IMR-90 (cell line): ENCODE measurements at regions not wholly inside any gene's neighbourhood (a gene's known extent, or its start where the extent isn't known, plus 50 kb on each side); places are given as distances from the start of the nearest gene placed in this dataset.

ENCODE experiments used
- ATAC-seq: fragments of 200-7000 bp; cut with Tn5 transposase; 2 replicates; pipeline ENCODE4 v1.9.1; 2020; ENCODE audit warnings: low read depth, mild to moderate bottlenecking, moderate library complexity
- BruUV-seq: library from RNA; stranded (reverse); fragments of 400-500 nt; replicated peaks from 2 replicates; lab custom pipeline; 2021; lab: Mats Ljungman, UMichigan
- CTCF ChIA-PET: fragments of 300-600 bp; formaldehyde crosslinking; extraction: SDS; loops from one replicate; lab custom pipeline; 2021; ENCODE audit warnings: antibody characterized with exemption; lab: Yijun Ruan, JAX
- POLR2A ChIA-PET: fragments of 300-600 bp; sonication (Branson Sonifier 250); formaldehyde crosslinking; loops from one replicate; lab custom pipeline; 2022; ENCODE audit warnings: antibody characterized with exemption; ENCODE audit not compliant: unreplicated experiment; lab: Charles Lee
- DNase-seq: peaks from one replicate; pipeline ENCODE4 v3.0.0; 2013
- H2AFZ ChIP-seq: replicated peaks from 2 replicates; pipeline ENCODE3; 2013; ENCODE audit warnings: low read length, mild to moderate bottlenecking; ENCODE audit not compliant: poor library complexity
- H2AK5ac ChIP-seq: 2 replicates; pipeline ENCODE4 v1.6.1; 2013; ENCODE audit warnings: low read depth, low read length, inconsistent platforms
- H2AK9ac ChIP-seq: replicated peaks from 2 replicates; pipeline ENCODE3; 2013; ENCODE audit warnings: mild to moderate bottlenecking, low read depth, low read length, moderate library complexity; ENCODE audit not compliant: poor library complexity
- H2BK120ac ChIP-seq: 2 replicates; pipeline ENCODE4 v1.6.1; 2013; ENCODE audit warnings: low read depth, low read length, inconsistent platforms
- H2BK15ac ChIP-seq: 3 replicates; pipeline ENCODE4 v1.6.1; 2013; ENCODE audit warnings: low read depth, low read length, inconsistent platforms
- H2BK20ac ChIP-seq: 2 replicates; pipeline ENCODE4 v1.6.1; 2013; ENCODE audit warnings: low read depth, mild to moderate bottlenecking, inconsistent platforms, low read length, moderate library complexity
- H2BK5ac ChIP-seq: 2 replicates; pipeline ENCODE4 v1.6.1; 2013; ENCODE audit warnings: mild to moderate bottlenecking, low read depth, low read length, inconsistent platforms; ENCODE audit not compliant: poor library complexity, severe bottlenecking
- H3K14ac ChIP-seq: replicated peaks from 2 replicates; pipeline ENCODE4 v1.6.1; 2013; ENCODE audit warnings: low read depth, low read length, inconsistent platforms
- H3K18ac ChIP-seq: 2 replicates; pipeline ENCODE4 v1.6.1; 2013; ENCODE audit warnings: low read depth, low read length, control low read depth
- H3K23ac ChIP-seq: 2 replicates; pipeline ENCODE4 v1.6.1; 2013; ENCODE audit warnings: low read depth, low read length, inconsistent platforms
- H3K27ac ChIP-seq: 2 replicates; pipeline ENCODE4 v1.5.1; 2013; ENCODE audit warnings: mild to moderate bottlenecking, control low read depth, low read length; ENCODE audit not compliant: insufficient read depth
- H3K27me3 ChIP-seq: 2 replicates; pipeline ENCODE4 v1.6.1; 2013; ENCODE audit warnings: low read length; ENCODE audit not compliant: control insufficient read depth, insufficient read depth
- H3K36me3 ChIP-seq: 2 replicates; pipeline ENCODE4 v1.6.1; 2013; ENCODE audit warnings: low read length, mixed read lengths; ENCODE audit not compliant: control insufficient read depth, insufficient read depth
- H3K4ac ChIP-seq: 2 replicates; pipeline ENCODE4 v1.6.1; 2013; ENCODE audit warnings: low read depth, low read length, inconsistent platforms
- H3K4me1 ChIP-seq: 2 replicates; pipeline ENCODE4 v1.6.1; 2013; ENCODE audit warnings: low read length, mixed read lengths; ENCODE audit not compliant: control insufficient read depth, insufficient read depth
- H3K4me2 ChIP-seq: 2 replicates; pipeline ENCODE4 v1.6.1; 2013; ENCODE audit warnings: low read depth, mild to moderate bottlenecking, control low read depth, low read length, moderate library complexity
- H3K4me3 ChIP-seq: 2 replicates; pipeline ENCODE4 v1.5.1; 2013; ENCODE audit warnings: low read depth, mild to moderate bottlenecking, control low read depth, low read length, moderate library complexity; ENCODE audit not compliant: insufficient read depth
- H3K56ac ChIP-seq: 2 replicates; pipeline ENCODE4 v1.6.1; 2013; ENCODE audit warnings: low read length, inconsistent platforms; ENCODE audit not compliant: insufficient read depth; ENCODE audit errors: extremely low read depth
- H3K79me1 ChIP-seq, 2 experiments: 2 replicates each; pipeline ENCODE4 v1.6.1; 2013; ENCODE audit warnings: low read length in 2 of 2, inconsistent platforms in 1 of 2, low read depth in 1 of 2
- H3K9ac ChIP-seq: 2 replicates; pipeline ENCODE4 v1.6.1; 2013; ENCODE audit warnings: low read depth, low read length, control low read depth
- H3K9me1 ChIP-seq: 2 replicates; pipeline ENCODE4 v1.6.1; 2013; ENCODE audit warnings: low read length, inconsistent platforms; ENCODE audit not compliant: insufficient read depth
- H3K9me3 ChIP-seq: 2 replicates; pipeline ENCODE4 v1.6.1; 2013; ENCODE audit warnings: low read length; ENCODE audit not compliant: control insufficient read depth, insufficient read depth
- H4K20me1 ChIP-seq: 2 replicates; pipeline ENCODE4 v1.6.1; 2013; ENCODE audit warnings: low read length, inconsistent platforms; ENCODE audit not compliant: insufficient read depth
- H4K5ac ChIP-seq: 2 replicates; pipeline ENCODE4 v1.6.1; 2013; ENCODE audit warnings: mild to moderate bottlenecking, low read depth, low read length, control low read depth
- H4K8ac ChIP-seq, 2 experiments: 2 replicates each; pipeline ENCODE4 v1.6.1; 2013; ENCODE audit warnings: low read depth in 2 of 2, low read length in 2 of 2, control low read depth in 1 of 2, inconsistent platforms in 1 of 2
- H4K91ac ChIP-seq: 2 replicates; pipeline ENCODE4 v1.6.1; 2013; ENCODE audit warnings: low read depth, low read length, inconsistent platforms; ENCODE audit not compliant: insufficient read depth
- FOS ChIP-seq: fragments of 150-350 bp; IDR thresholded peaks from 2 replicates; pipeline ENCODE4 v1.6.1; 2016; ENCODE audit warnings: low read depth, low read length
- NFE2L2 ChIP-seq: fragments of 150-350 bp; IDR thresholded peaks from 2 replicates; pipeline ENCODE4 v1.6.1; 2016; ENCODE audit warnings: low read depth, mild to moderate bottlenecking, low read length
- RFX5 ChIP-seq: IDR thresholded peaks from 2 replicates; pipeline ENCODE4 v1.8.0; 2012; ENCODE audit warnings: low read depth, mild to moderate bottlenecking, low read length, moderate library complexity
- WGBS, 2 experiments: methylation state at CpG; one replicate each; pipeline versions ENCODE4 v1.1.5 to v1.1.7; 2013; ENCODE audit warnings: missing lambda C conversion rate in 2 of 2; ENCODE audit not compliant: insufficient read length in 1 of 2; ENCODE audit errors: extremely low coverage in 2 of 2; 5-methylcytosine and 5-hydroxymethylcytosine counted together
- dilution Hi-C: fragments of 300-500 bp; cut with HindIII; formaldehyde crosslinking; loops from one replicate; pipeline ENCODE4 v1.14.3; 2018; ENCODE audit warnings: low sequenced_read_pairs; ENCODE audit not compliant: unreplicated experiment
- in situ Hi-C: fragments of 300-500 bp; cut with MboI; formaldehyde crosslinking; loops from 3 replicates; pipeline ENCODE4 v1.14.3; 2019; ENCODE audit warnings: low sequenced_read_pairs, inconsistent platforms, mixed read lengths
- intact Hi-C: fragments of 100-400 bp; cut with micrococcal nuclease; formaldehyde crosslinking; loops from 2 replicates; pipeline ENCODE4 v1.10.0; 2022

DNA sequence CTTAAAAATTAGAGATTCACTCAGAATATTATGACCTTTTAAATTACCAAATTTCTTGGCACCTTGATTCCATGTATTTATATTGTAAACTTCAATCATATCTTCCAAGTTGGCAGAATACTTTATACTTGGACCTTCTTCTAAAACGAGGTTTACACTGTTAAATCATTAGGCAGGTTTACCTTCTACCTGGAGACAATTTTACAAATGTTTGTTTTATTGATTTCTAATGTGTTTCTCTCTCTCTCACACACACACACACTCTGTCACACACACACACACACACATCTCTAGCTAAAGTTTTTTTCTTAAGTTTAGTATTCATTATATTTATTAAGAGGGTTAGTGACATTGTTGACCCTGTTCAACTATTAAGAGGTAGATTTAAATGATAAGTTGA, 1155.6 kb downstream of the NSUN3 start:
- H3K9ac ChIP-seq, result no peak overlapping the region
- POLR2A ChIA-PET, result no interaction called here
- intact Hi-C loops (no loop called here), in situ Hi-C loops (no loop called here), dilution Hi-C loops (no loop called here)
- no peak overlapping the region for H3K27ac ChIP-seq
- H2BK120ac ChIP-seq, result no peak overlapping the region
- H4K5ac ChIP-seq, result no peak overlapping the region
- no peaks in the 10 kb centered on the region for H3K79me1 ChIP-seq
- ATAC-seq (no peak), DNase-seq (no peak)
- H3K18ac ChIP-seq, result no peak overlapping the region
- BruUV-seq, result no TSS peak
- no peak overlapping the region for H2AK5ac ChIP-seq
- H3K36me3 ChIP-seq, result no peaks in the 10 kb centered on the region
- no peak overlapping the region for H3K23ac ChIP-seq
- no peak overlapping the region for H4K91ac ChIP-seq
- no peaks in the 10 kb centered on the region for H3K9me1 ChIP-seq
- WGBS, 2 experiments, result no CpG with 5 or more reads among the region's 1 CpG
- no peak overlapping the region for H2AFZ ChIP-seq
- H2AK9ac ChIP-seq, result no peak overlapping the region
- no peak overlapping the region for H3K4ac ChIP-seq
- H2BK20ac ChIP-seq, result no peak overlapping the region
- no peaks in the 10 kb centered on the region for H3K9me3 ChIP-seq
- H3K56ac ChIP-seq, result no peak overlapping the region
- H3K4me1 ChIP-seq, result no peaks in the 10 kb centered on the region
- H2BK5ac ChIP-seq, result no peak overlapping the region
- H3K4me2 ChIP-seq, result no peak overlapping the region
- no peak overlapping the region for H3K4me3 ChIP-seq
- no peaks in the 10 kb centered on the region for H3K27me3 ChIP-seq
- no peak for TF ChIP-seq RFX5
- TF ChIP-seq NFE2L2, result no peak
- no peak for TF ChIP-seq FOS
- H4K8ac ChIP-seq, result no peak overlapping the region
- no peak overlapping the region for H3K14ac ChIP-seq
- CTCF ChIA-PET, result no interaction called here
- H4K20me1 ChIP-seq, result no peaks in the 10 kb centered on the region
- H2BK15ac ChIP-seq, result no peak overlapping the region
